ENCODE measurements at regions not wholly inside any gene's neighbourhood (a gene's known extent, or its start where the extent isn't known, plus 50 kb on each side); places are given as distances from the start of the nearest gene placed in this dataset.
A peak's percentile ranks its signal among the peaks of the same experiment; 100 is the strongest.

DNA sequence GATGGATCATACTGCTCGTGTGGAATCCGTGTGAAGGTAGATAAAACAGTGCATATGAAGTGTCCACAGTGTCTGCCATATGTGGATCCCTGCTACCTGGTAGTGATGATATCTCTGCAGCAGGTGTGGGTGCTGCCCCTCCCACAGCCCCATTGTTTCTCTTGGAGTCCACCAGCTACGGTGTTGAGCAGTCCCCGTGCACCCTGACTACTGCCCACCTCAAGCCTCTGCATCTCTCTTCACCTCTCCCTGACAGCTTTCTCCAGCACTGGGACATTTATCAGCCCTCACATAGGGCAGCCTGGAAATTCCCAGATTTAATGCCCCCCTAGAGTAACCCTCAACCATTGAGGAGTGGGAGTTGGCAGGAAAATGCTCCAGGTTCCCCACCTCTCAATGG, 244.7 kb downstream of the IRF8 start:
- Histone ChIP-seq H3K9me3 (peaks cover 0 to 3% (median 0%) of the 10 kb centered on the region in 4 donors), H3K36me3 (no peaks in the 10 kb centered on the region), H3K27me3 (no peaks in the 10 kb centered on the region), H3K4me3 (no peak overlapping the region), H3K27ac (no peak overlapping the region), H3K4me1 (no peaks in the 10 kb centered on the region)
- WGBS, 5 donors = 80 to 85% (median 85%) methylated on average over 4 of the region's 4 CpGs
- DNase-seq = no peak
- intact Hi-C loops (cut with DNase I; ENCODE audit: low total_unique reads) = no loop called here
- TF ChIP-seq EP300 (IDR thresholded peaks at IDR 0.05) (no peak), POLR2A (IDR thresholded peaks at IDR 0.05) (no peak), POLR2AphosphoS5 (IDR thresholded peaks at IDR 0.05) (no peak)
- TF ChIP-seq, protein P1, sequence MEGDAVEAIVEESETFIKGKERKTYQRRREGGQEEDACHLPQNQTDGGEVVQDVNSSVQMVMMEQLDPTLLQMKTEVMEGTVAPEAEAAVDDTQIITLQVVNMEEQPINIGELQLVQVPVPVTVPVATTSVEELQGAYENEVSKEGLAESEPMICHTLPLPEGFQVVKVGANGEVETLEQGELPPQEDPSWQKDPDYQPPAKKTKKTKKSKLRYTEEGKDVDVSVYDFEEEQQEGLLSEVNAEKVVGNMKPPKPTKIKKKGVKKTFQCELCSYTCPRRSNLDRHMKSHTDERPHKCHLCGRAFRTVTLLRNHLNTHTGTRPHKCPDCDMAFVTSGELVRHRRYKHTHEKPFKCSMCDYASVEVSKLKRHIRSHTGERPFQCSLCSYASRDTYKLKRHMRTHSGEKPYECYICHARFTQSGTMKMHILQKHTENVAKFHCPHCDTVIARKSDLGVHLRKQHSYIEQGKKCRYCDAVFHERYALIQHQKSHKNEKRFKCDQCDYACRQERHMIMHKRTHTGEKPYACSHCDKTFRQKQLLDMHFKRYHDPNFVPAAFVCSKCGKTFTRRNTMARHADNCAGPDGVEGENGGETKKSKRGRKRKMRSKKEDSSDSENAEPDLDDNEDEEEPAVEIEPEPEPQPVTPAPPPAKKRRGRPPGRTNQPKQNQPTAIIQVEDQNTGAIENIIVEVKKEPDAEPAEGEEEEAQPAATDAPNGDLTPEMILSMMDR (IDR thresholded peaks at IDR 0.05) = no peak

DNA sequence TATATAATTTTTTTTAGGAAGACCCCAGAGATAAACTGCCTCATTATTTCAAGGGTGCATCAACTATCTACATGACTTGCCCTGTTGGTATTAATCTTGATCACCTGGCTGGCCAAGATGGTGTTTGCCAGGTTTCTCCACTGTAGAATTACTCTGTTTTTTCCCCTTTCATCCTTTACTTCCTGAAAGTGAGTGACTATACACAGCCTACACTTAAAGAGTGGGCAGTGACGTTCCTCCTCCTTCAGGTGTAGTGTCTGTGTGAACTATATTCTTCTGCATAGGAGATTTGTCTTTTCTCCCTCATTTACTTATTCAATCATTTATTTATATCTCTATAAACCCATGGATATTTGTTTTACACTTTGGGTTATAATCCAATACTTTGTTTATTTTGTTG, 246.7 kb downstream of the IRF8 start:
- intact Hi-C loops (cut with DNase I; ENCODE audit: low total_unique reads) = no loop called here
- peaks cover 0 to 2% (median 0%) of the 10 kb centered on the region in 4 donors for H3K4me1 ChIP-seq
- no peak overlapping the region for H3K27ac ChIP-seq
- peaks cover 0 to 3% (median 0%) of the 10 kb centered on the region in 4 donors for H3K9me3 ChIP-seq
- no peak overlapping the region for H3K4me3 ChIP-seq
- TF ChIP-seq POLR2AphosphoS5 (IDR thresholded peaks at IDR 0.05) = no peak
- TF ChIP-seq POLR2A (IDR thresholded peaks at IDR 0.05) = no peak
- TF ChIP-seq, protein P1 (IDR thresholded peaks at IDR 0.05) = no peak
- TF ChIP-seq EP300 (IDR thresholded peaks at IDR 0.05) = no peak
- H3K36me3 ChIP-seq = no peaks in the 10 kb centered on the region
- DNase-seq = no peak
- H3K27me3 ChIP-seq = peaks cover 0 to 11% (median 0%) of the 10 kb centered on the region in 3 donors
- WGBS, 5 donors = 36 to 61% (median 38%) methylated on average over 1 of the region's 1 CpG

DNA sequence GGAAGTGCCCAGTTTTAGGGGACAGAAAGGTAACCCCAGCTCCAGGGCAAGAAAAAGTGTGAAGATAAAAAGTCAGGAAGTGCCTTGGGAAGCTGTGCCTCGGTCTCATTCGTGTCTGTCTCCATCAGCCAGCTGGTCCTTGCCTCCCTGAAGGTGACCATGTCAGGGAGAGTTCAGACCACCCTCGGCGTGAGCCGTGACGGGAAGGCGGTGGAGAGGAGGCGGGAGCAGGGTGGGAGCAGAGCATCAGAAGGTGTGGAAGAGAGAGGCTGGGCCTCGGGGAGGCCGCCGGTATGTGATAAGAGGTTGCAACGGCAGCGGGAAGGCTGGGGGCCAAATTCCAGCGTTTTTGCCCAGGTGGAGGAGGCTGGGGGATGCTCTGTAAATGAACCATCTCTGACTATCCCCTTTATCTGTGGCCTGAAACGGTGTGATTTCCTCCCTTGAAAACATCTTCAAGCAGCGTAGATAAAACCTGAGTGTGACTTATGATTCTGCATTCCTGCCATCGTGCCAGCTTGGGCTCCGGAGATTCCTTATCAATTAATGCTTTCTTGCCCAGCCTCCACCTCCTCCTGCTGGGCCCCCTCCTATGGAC, 251.8 kb downstream of the IRF8 start:
- peak in 1 of 2 donors; percentile 48 for DNase-seq
- H3K9me3 ChIP-seq = peaks cover 0 to 3% (median 0%) of the 10 kb centered on the region in 4 donors
- peaks cover 0 to 29% (median 7%) of the 10 kb centered on the region in 4 donors for H3K4me1 ChIP-seq
- WGBS, 5 donors = 61 to 65% (median 65%) methylated on average over 18 of the region's 18 CpGs
- peak overlapping the region; percentile 56 to 88 (median 82) for H3K27ac ChIP-seq
- no peaks in the 10 kb centered on the region for H3K36me3 ChIP-seq
- TF ChIP-seq, protein P1 (IDR thresholded peaks at IDR 0.05) = no peak
- TF ChIP-seq EP300 (IDR thresholded peaks at IDR 0.05) (no peak), POLR2A (IDR thresholded peaks at IDR 0.05) (no peak), POLR2AphosphoS5 (IDR thresholded peaks at IDR 0.05) (no peak)
- peaks cover 0 to 15% (median 0%) of the 10 kb centered on the region in 3 donors for H3K27me3 ChIP-seq
- intact Hi-C loops (cut with DNase I; ENCODE audit: low total_unique reads) = no loop called here
- peak overlapping the region in 1 of 4 donors; percentile 4 for H3K4me3 ChIP-seq

DNA sequence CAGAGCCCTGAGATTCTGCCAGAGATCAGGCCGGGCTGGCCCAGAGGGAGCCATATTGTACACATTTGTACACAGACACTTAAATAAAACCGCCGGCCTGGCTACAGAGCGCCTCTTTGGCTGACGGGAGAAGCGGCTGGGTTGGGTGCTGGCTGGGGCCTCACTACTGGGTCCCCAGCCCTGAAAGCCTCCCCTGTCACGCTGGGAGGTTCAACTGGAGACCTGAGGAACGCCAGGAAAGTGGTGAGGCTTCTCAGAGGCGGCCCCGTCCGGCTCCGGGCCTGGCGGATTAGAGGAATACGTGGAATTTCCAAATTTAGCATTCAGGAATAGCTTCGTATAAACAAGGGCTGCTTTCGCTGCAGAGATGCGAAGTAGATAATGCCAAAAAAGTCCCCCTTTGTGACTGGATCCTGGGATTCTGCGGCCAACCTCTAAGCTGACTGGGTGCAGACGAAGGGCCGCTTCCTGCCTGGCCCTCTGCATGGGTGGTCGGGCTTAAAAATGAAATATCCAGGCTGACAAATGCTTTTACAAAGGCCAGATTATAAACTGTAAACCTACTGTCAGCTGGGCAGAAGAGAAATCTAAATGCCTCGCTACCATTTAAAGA, 252.4 kb downstream of the IRF8 start:
- peak in 1 of 2 donors; percentile 81 for DNase-seq
- H3K36me3 ChIP-seq = no peaks in the 10 kb centered on the region
- intact Hi-C loops (cut with DNase I; ENCODE audit: low total_unique reads) = no loop called here
- peaks cover 0 to 3% (median 0%) of the 10 kb centered on the region in 4 donors for H3K9me3 ChIP-seq
- TF ChIP-seq POLR2AphosphoS5 (IDR thresholded peaks at IDR 0.05) (peak in 1 of 3 donors; percentile 26), POLR2A (IDR thresholded peaks at IDR 0.05) (no peak), EP300 (IDR thresholded peaks at IDR 0.05) (no peak)
- H3K27ac ChIP-seq = peak overlapping the region; percentile 56 to 88 (median 82)
- peak overlapping the region in 1 of 4 donors; percentile 4 for H3K4me3 ChIP-seq
- 46 to 72% (median 69%) methylated on average over 22 of the region's 22 CpGs for WGBS, 5 donors
- peaks cover 0 to 15% (median 0%) of the 10 kb centered on the region in 3 donors for H3K27me3 ChIP-seq
- H3K4me1 ChIP-seq = peaks cover 0 to 29% (median 7%) of the 10 kb centered on the region in 4 donors
